ENCODE measurements at regions not wholly inside any gene's neighbourhood (a gene's known extent, or its start where the extent isn't known, plus 50 kb on each side); places are given as distances from the start of the nearest gene placed in this dataset.

GRCh38 chr11:33946930-33947329 lies 55.1 kb upstream of the LMO2 start:
- Histone ChIP-seq H3K9me3 (no peaks in the 10 kb centered on the region), H3K4me3 (no peak overlapping the region), H3K36me3 (no peaks in the 10 kb centered on the region), H3K4me1 (peaks cover 15% of the 10 kb centered on the region), H3K27me3 (no peaks in the 10 kb centered on the region), H3K27ac (no peak overlapping the region)
- TF ChIP-seq CTCF (IDR thresholded peaks at IDR 0.05) (no peak), POLR2AphosphoS5 (IDR thresholded peaks at IDR 0.05; ENCODE audit: insufficient read depth in 1 of 2, low read depth in 1 of 2) (no peak)
- intact Hi-C loops (cut with DNase I), result no loop called here
- DNase-seq (ENCODE audit: extremely low spot score in 2 of 2), result no peak

GRCh38 chr11:33945481-33946268 lies 53.8 kb upstream of the LMO2 start:
- Histone ChIP-seq H3K4me1 (peaks cover 15% of the 10 kb centered on the region), H3K36me3 (no peaks in the 10 kb centered on the region), H3K4me3 (no peak overlapping the region), H3K27ac (no peak overlapping the region), H3K27me3 (no peaks in the 10 kb centered on the region), H3K9me3 (no peaks in the 10 kb centered on the region)
- DNase-seq (ENCODE audit: extremely low spot score in 2 of 2), result no peak
- TF ChIP-seq POLR2A (IDR thresholded peaks at IDR 0.05) (no peak), POLR2AphosphoS5 (IDR thresholded peaks at IDR 0.05; ENCODE audit: insufficient read depth in 1 of 2, low read depth in 1 of 2) (no peak), CTCF (IDR thresholded peaks at IDR 0.05) (no peak)
- intact Hi-C loops (cut with DNase I), result no loop called here

- Histone ChIP-seq H3K36me3 (no peaks in the 10 kb centered on the region), H3K27ac (no peak overlapping the region), H3K9me3 (no peaks in the 10 kb centered on the region), H3K4me3 (no peak overlapping the region), H3K4me1 (peaks cover 15% of the 10 kb centered on the region), H3K27me3 (no peaks in the 10 kb centered on the region)
- intact Hi-C loops (cut with DNase I), result no loop called here
- TF ChIP-seq POLR2A (IDR thresholded peaks at IDR 0.05) (no peak), CTCF (IDR thresholded peaks at IDR 0.05) (no peak), POLR2AphosphoS5 (IDR thresholded peaks at IDR 0.05; ENCODE audit: insufficient read depth in 1 of 2, low read depth in 1 of 2) (no peak)
- no peak for DNase-seq (ENCODE audit: extremely low spot score in 2 of 2)
These were observed 53.0 kb upstream of the LMO2 start for GRCh38 chr11:33944693-33945424.

- TF ChIP-seq POLR2AphosphoS5 (IDR thresholded peaks at IDR 0.05; ENCODE audit: insufficient read depth in 1 of 2, low read depth in 1 of 2), result no peak
- no peak for TF ChIP-seq POLR2A (IDR thresholded peaks at IDR 0.05)
- TF ChIP-seq CTCF (IDR thresholded peaks at IDR 0.05), result no peak
- Histone ChIP-seq H3K27me3 (no peaks in the 10 kb centered on the region), H3K4me1 (peaks cover 15% of the 10 kb centered on the region), H3K27ac (no peak overlapping the region), H3K9me3 (no peaks in the 10 kb centered on the region), H3K4me3 (no peak overlapping the region), H3K36me3 (no peaks in the 10 kb centered on the region)
- intact Hi-C loops (cut with DNase I), result no loop called here
- DNase-seq (ENCODE audit: extremely low spot score in 2 of 2), result no peak
These were observed 52.4 kb upstream of the LMO2 start for GRCh38 chr11:33944345-33944692.

GRCh38 chr11:33942954-33943353 lies 51.1 kb upstream of the LMO2 start:
- TF ChIP-seq POLR2AphosphoS5 (IDR thresholded peaks at IDR 0.05; ENCODE audit: insufficient read depth in 1 of 2, low read depth in 1 of 2) (no peak), POLR2A (IDR thresholded peaks at IDR 0.05) (no peak), CTCF (IDR thresholded peaks at IDR 0.05) (no peak)
- intact Hi-C loops (cut with DNase I), result no loop called here
- Histone ChIP-seq H3K27me3 (no peaks in the 10 kb centered on the region), H3K4me1 (peaks cover 16% of the 10 kb centered on the region), H3K9me3 (no peaks in the 10 kb centered on the region), H3K36me3 (no peaks in the 10 kb centered on the region), H3K27ac (peak overlapping the region; percentile 1), H3K4me3 (no peak overlapping the region)
- DNase-seq (ENCODE audit: extremely low spot score in 2 of 2), result no peak

Data from vagina (tissue), 2 donors.